Activated CD4-positive, alpha-beta T cell treated with anti-CD3 and anti-CD28 coated beads, Interleukin-2, Interleukin-4, amounts not matched to agents 100 ng/mL and 50 ng/mL, durations not matched to agents 16 hours and 8 hours (primary cell): ENCODE measurements at regions not wholly inside any gene's neighbourhood (a gene's known extent, or its start where the extent isn't known, plus 50 kb on each side); places are given as distances from the start of the nearest gene placed in this dataset.
"Not testable (repeated sequence)": the region's sequence is repeated elsewhere in the genome, so short reads cannot be mapped to it uniquely, and the experiment has no call there.

Source experiments
- DNase-seq: peaks from one replicate; pipeline ENCODE4 v3.0.0-alpha.2; 2020; ENCODE audit warnings: low spot score

DNA sequence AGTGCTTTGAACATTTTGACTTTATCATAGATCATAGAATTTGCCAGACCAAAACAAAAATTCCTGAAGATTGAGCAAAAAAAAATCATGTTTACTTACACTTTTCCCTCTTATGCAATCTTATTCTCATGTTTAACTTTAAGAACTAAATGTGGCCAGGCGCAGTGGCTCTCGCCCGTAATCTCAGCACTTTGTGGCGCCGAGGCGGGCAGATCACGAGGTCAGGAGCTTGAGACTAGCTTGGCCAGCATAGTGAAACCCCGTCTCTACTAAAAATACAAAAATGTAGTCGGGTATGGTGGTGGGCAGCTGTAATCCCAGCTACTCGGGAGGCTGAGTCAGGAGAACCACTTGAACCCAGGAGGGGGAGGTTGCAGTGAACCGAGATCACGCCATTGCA, 227.9 kb upstream of the KYNU start:
- no peak for DNase-seq

- no peak for DNase-seq
Observed at GRCh38 chr2:142642650-142643049, 234.8 kb upstream of the KYNU start.

DNA sequence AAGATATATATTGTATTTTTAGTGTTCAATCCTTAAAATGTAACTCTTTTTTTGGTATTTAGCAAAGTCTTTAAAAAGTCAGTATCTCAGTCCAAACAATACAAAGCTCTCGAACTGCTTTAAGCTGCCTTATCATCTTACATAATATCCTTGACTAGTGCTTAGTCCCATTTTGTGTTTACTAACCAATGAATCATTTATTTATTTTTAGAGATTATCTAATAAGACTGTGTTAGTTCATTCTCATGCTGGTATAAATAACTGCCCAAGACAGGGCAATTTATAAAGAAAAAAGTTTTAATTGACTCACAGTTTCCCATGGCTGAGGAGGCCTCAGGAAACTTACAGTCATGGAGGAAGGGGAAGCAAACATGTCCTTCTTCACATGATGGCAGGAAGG, 248.3 kb upstream of the KYNU start:
- DNase-seq, result no peak

GRCh38 chr2:142621287-142621686, 256.2 kb upstream of the KYNU start:
- no peak for DNase-seq

- no peak for DNase-seq
Observed at GRCh38 chr2:142617461-142617860, 260.0 kb upstream of the KYNU start.

- no peak for DNase-seq
Observed at GRCh38 chr2:142615876-142616275, 261.6 kb upstream of the KYNU start.

- not testable (repeated sequence) for DNase-seq
Observed at GRCh38 chr2:142613193-142613592, 264.3 kb upstream of the KYNU start.

GRCh38 chr2:142605421-142605820, 272.0 kb upstream of the KYNU start:
- DNase-seq, result no peak

DNA sequence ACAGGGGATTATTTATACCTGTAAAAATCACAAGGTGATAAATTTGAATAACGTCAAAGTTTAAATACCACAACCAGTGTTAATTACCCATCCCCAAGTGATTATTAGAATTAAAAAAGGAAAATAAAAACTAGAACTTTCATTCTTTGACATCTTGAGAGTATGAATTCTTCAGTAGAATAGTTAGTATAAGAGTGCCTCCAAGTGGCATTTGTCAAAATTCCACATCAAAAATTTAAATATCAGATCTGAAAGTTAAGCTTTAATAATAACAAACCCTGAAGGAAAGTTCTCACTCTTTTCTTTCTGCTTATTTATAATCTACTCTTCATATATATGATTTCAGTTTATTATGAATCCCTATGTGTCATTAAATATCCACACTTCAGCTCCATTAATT, 273.7 kb upstream of the KYNU start:
- no peak for DNase-seq

GRCh38 chr2:142602418-142602989, 275.0 kb upstream of the KYNU start:
- DNase-seq, result no peak

GRCh38 chr2:142601794-142602193, 275.7 kb upstream of the KYNU start:
- no peak for DNase-seq

- no peak for DNase-seq
Observed at GRCh38 chr2:142599504-142599903, 278.0 kb upstream of the KYNU start.

DNA sequence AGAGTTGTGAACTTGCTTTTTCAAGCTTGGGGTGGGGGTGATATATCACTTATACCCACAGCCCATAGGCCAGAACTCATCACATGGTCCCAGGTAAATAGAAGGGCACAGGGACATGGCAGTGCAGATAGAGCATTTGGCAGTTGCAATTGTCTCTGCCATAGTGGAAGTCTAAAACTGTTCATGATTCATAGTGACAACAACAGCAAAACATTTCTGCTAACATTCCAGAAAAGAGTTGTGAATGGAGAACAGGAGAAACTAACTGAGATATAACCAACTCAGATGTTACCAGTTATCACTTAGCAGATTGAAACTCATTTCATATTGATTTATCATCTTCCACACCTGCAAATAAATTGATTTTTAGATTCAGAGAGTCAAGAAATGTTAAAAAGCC, 278.6 kb upstream of the KYNU start:
- DNase-seq, result no peak

- no peak for DNase-seq
Observed at GRCh38 chr2:142596334-142597088, 281.0 kb upstream of the KYNU start.

- DNase-seq, result no peak
Observed at GRCh38 chr2:142594935-142595334, 282.5 kb upstream of the KYNU start.

DNA sequence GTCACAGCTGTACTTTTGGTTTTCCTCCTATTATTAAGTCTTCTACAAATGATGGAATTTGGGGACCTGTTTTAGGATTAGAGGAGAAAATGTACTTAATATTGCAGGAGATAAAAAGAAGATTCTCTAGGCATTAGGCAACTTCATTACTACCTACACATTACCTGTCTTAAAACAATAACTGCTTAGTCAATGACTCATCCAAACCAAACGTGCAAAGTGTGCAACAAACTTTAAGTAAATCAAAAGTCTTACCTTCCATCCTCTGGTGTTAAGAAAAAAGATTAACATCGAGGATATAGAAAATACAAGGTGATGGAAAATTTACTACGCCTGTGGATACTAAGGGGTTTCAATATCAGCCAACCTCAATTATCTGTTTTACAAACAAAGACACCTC, 285.3 kb upstream of the KYNU start:
- DNase-seq, result no peak

DNA sequence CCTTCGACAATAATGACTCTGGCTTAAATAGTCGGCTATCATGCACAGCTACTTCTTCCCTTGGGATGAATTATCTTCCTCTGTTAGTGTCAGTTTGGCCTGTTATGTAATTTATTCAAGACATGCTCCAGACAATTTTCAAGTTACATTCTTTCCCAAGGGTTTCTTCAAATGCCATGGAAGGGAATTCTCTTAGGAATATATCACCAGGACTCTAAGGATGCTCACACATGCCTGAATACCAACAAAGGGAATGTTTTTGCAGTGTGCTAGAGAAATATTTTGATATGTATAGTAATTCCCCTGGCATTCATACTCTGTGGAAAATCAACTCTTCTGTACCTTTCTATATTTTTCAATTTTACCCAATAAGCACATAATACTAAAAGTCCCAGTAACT, 286.0 kb upstream of the KYNU start:
- no peak for DNase-seq

DNA sequence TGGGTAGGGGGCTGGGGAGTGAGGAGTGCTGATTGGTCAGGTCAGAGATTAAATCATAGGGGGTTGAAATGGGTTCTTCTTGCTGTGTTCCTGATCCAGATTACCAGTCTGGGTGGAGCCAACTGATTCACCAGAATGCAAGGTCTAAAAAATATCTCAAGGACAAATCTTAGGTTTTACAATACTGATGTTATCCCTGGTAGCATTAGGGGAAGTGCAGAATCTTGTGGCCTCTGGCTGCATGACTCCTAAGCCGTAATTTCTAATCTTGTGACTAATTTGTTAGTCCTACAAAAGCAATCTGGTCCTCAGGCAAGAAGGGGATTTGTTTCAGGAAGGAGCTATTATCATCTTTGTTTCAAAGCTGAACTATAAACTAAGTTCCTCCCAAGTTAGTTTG, 289.2 kb upstream of the KYNU start:
- DNase-seq, result no peak

DNA sequence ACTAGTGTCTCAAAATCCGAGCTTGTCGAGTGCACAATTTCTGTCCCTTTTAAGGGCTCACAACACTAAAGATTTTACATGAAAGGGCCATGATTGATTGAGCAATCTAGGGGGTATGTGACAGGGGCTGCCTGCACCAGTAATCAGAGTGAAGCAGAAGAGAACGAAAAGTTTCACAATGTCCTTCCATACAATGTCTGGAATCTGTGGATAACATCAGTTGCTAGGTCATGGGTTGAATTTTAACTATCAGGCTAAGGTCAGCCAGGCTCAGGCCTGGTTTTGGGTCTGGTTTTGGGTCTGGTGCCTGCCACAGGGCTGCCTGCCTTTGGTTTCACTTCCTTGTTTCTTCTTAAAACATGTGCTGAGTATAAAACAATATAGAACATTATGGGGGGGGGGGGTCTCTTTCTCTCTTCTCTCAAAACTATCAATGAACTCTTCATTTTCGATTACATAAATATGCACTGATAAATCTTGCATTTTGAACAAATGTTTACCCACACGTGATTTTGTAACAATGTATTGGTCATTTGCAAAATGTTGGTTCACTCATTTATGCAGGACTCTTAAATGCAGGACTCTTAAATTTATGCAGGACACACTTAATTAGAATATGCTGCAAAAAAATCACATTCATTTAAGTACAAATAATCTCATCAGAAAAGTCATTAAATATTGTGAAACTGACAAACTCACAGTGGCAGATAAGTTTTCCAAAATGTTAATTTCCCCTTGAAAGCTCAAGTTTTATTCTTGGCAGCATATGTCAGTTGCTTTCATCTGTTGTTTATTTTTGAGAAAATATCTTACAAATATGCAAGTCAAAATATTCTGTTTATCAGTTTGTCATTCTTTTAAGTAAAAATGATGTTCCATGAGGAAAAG, 290.5 kb upstream of the KYNU start:
- no peak for DNase-seq

- DNase-seq, result no peak
Observed at GRCh38 chr2:142585785-142586184, 291.7 kb upstream of the KYNU start.

DNA sequence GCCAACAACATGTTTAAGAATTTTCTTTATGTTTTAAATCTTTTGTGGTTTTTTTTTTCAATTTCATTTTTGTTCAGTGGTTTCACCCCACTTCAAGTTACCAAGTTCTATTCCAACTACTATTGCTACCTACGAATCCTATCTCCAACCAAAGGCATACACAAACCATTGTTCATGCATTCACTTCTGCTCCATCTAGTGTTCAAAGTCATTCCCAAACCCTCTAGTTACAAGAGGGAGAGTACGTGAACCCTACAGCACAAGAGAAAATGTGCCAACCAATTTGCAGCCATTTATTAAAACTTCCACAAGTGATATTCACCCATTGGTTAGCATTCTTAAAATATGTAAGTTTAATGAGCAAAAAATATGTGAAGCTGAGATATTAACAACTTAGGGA, 295.1 kb upstream of the KYNU start:
- DNase-seq, result no peak

- DNase-seq, result no peak
Observed at GRCh38 chr2:142581491-142581890, 296.0 kb upstream of the KYNU start.

DNA sequence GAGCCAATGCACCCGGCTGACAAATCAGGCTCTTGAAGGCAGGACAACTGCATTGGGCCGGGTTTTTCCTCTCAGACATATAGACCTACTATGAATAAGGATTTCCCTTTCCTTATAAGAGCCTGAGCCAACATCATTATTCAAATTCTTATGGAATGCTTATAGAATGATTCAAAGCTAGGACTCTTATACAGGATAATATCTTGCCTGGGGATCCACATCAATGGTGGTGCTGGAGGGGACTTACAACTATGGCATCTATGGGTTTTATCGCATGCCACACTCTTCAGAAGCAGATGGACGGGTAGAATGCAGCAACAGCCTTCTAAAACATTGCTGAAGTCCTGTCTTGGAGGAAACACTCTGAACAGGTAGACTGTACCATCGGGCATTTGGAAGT, 296.8 kb upstream of the KYNU start:
- DNase-seq, result no peak
